Fibroblast of gingiva (primary cell): ENCODE measurements at regions not wholly inside any gene's neighbourhood (a gene's known extent, or its start where the extent isn't known, plus 50 kb on each side); places are given as distances from the start of the nearest gene placed in this dataset.

ENCODE experiments used
- DNase-seq: peaks from one replicate; pipeline ENCODE4 v3.0.0-alpha.2; 2011; ENCODE audit warnings: low read depth

DNA sequence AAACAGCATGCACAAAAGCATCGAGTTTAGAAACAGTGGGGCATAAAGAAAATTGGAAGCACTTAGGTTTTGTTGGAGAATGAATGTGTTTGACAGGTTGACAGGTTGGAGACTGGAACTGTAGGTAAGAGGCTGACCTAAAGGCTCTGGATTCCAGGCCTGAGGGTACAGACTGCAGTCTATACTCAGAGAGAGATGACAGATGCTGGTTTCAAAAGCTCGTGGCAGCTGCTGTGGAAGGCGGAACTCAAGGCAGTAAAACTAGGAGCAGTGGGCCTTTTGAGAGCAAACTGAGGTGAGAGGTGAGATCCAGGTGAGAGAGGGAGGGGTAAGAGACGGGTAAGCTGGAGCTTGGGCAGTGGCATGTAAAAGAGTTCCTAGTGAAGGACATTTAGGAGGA, 415.2 kb downstream of the TRIML1 start:
- no peak for DNase-seq

DNA sequence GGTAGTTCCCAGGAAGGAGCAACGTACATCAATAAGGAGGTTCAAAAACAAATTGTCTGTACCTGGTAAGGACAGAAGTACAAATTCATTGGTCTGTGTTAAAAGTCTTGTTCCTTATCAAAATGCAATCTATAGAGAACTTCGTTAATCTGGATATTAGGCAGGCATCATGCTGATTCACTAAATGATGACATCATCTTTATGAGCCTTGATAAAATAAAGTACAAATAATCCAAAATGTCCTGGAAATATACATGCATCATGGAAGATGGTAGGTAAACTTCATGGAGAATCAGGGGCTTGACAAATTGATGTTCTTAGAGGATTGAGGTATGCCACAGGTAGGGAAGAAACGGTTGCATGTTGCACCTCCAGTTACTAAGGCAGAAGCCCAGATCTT, 433.9 kb downstream of the TRIML1 start:
- no peak for DNase-seq

DNA sequence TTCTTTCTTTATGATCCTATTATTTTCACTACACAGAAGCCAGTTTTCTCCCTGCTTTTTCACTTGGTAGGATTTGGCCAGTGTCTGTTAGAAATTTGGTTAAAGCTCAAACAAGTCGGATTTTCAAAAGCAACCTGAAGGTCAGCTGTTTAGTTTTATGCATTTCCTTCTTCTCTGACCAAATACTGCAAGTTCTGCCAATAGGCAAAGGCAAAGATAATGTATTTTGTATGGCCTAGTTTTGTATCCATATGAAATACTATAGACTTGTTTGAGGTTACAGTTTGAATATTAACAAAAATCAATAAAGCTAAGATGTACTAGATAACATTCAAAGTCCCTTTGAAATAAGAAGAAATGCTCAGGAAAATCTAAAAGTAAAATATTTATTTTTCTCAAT, 439.4 kb downstream of the TRIML1 start:
- no peak for DNase-seq

DNA sequence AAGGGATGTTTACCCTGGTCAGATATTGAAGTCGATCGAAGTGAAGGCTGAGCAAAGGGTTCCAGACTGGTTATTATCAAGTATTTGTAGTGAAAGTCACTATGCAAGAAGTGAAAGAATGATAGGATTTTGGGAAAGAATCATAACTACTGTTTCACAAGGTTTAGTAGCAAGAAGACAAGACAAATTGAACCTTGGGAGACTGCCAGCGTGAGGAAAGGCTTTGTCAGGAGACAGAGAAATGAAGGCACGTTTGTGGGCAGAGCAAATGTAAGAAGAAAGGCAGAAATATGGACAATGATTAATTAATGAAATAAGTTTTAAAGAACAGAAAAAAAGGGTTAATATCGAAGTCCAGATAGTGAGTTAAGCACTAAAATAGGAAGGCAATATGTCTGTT, 456.8 kb downstream of the TRIML1 start:
- no peak for DNase-seq

DNA sequence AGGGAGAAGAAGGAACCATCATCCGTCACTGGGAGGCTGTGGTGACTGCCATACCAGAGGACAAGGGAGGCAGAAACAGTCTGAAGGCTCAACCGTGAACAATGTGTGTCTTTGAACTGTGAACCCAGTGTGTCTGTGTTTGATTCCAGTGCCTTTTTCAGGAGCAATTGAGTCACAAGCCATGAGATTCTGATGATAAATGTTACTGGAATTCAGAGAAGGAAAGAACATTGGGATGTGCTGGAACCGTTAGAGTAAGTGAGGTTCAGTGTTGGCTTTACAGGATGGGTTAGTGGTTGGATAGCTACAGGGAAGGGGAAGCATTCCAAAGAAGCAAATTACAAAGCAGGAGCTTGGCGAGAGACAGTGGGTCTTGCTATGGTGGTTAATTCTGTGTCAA, 464.4 kb downstream of the TRIML1 start:
- DNase-seq: no peak

DNA sequence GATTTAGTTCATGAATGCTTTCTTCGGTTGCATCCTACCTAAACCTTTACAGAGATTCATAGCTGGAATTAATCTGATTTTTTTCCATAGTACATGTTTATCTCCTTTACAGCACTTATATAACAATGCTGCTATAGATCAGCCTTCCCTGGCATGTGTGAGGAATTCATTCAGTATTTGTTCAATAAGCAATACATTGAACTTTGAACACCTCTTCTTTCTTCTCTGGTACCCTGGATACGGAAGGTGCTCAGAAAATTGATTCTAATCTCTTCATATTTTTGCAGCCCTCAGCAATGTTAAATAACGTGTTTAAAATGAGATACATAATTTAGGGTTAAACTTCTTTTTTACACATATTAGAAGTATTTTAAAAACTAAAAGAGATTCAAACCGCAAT, 467.4 kb downstream of the TRIML1 start:
- DNase-seq: no peak

DNA sequence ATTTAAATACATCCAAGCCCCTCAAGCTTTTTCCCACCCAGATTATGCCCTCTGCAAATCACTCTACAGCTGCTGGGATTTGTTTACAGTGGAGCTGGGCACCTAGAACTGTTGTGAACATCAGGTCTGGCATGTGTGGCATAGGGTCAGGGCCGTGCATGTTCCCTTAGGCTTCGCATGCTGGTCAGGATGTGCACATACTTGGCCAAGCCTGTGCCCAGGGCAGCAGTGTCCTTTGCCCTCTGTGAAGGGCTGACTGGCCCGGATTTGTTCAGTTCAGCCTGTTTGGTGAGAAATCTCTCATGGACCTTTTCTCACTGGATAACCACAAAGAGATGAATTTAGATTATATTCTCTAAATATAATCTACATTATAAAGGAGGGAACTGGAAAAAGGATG, 471.9 kb downstream of the TRIML1 start:
- DNase-seq: no peak

DNA sequence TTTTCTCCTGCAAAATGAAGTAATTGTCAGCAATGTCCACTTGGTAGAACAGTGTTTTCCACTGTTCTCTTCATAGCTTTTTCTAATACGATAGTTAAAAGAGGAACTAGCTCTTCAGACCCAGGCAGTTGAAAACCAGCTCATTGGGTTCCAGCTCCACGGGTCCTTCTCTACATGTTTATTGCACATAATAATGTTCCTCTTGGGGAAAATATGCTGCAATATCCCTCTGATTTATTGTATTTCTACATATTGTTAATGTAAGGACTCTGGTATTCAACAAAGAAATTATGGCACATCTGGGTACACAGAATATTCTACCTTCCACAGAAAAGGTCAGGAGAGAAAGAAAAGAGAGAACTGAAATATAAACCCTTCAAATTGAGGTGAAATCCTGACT, 473.4 kb downstream of the TRIML1 start:
- no peak for DNase-seq

DNA sequence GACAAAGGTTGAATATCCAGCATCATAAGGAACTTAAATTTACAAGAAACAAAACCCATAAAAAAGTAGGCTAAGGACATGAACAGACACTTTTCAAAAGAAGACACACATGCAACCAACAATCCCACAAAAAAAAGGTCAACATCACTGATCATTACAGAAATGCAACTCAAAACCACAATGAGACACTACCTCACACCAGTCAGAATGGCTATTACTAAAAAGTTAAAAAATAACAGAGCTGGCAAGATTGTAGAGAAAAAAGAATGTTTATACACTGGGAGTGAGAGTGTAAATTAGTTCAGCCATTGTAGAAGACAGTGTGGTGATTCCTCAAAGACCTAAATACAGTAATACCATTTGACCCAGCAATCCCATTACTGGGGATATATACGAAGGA, 474.7 kb downstream of the TRIML1 start:
- no peak for DNase-seq

DNA sequence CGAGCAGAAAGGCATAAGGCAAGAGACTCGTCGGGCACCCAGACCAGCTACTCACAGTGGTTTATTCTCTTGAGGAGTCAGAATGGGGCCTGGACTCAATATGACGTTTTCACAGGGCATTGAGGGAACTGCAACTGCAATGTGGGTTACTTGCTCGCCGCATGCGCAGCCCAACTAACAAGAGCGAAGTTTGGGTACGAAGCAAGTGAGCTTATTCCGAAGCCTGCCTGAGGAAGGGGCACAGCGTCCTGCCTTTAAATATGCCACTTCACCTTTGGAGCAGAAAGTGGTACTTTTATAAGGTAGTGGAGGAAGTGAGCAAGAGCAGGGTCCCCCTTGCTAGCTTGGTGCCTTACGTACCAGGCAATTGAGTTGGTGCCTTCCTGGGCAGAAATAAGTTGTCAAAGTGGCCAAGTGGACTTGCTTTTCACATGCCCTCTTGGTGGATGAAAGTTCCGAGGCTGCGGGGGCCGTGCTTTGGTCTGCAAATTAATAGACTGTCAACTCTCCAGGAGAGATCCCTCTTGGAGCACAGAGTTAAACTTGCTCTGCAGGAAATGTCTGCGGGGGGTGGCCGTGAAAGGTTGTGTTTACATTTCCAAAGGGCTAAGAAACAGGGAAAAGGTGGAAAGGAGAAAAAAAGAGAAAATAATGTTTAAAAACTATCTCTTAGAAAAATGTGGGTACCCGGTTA, 480.4 kb downstream of the TRIML1 start:
- DNase-seq: no peak

DNA sequence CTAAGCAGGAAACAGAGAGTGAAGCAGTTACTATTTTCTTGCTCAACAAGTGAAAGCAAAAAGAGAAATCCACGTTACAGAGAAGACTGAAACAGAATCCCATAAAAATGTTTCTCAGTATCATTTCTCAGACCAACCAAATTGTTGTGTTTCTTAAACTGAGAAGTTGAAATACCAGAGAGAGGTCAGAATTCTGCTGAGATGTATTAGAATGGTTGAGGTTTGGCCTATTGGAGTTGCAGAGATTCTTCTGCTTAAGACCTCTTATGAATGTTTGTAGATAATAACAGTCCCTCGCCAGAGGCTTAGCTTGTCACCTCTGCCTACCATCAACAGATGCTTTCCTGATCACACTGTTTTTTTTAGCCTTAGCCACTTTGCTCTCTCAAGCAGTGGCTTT, 481.4 kb downstream of the TRIML1 start:
- DNase-seq: no peak

DNA sequence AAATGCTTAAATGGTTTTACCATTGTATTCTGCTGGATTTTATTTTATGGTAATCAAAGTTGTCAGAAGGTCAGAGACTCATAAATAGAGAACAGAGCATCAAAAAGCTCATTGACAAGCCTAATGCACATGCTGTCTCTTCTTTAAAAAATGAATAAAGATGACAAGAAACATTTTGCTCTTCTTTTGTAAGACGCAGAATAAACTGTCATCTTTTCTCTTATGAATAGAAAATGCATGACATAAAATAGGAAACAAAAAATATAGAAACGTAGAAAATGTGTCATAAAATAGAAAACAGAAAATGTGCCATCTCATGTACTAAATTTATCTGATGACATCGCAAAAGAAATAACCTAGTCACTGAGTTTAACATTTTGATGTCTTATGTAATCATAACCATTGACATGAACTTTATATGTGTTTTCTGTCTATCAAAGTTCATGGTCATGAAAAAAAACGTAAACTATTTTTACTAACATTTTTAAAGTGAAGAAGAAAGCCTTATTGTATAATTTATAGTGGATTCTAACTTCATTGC, 484.1 kb downstream of the TRIML1 start:
- DNase-seq: no peak

DNA sequence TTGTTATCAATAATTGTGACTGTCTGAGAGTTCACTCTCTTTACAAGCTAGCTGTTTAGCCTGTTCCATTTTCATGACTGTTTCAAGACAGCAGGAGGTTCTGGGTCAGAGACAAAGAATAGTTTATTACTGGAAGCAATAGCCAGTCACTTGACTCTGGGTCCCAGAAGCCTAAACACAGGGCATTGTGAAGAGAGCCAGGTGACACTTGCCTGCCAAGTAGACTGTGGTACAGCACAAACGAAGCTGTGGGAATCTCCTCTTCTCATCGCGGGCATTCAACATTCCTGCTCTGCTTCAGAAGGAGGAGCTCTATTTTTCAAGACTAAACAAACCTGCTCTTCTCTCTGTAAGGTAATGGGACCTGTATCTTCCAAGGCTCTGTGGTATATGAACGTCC, 485.1 kb downstream of the TRIML1 start:
- DNase-seq: no peak

DNA sequence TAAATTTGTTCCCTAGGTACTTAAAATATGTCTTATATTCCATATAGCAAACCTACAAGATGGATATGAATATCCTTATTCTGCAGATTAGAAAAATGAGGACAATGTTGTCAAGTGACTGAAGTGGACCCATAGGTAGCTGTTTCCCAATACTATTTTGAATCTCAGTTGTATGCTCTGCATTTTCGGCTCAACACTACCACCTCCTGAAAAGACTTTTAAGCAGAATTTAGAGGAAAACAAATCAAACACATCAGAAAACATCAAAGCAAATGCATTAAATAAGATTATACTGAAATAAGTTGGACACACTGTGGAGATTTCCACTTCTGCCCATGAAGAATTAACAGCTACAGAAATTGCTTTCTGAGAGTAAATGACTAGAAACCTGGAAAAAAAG, 488.7 kb downstream of the TRIML1 start:
- DNase-seq: no peak

DNA sequence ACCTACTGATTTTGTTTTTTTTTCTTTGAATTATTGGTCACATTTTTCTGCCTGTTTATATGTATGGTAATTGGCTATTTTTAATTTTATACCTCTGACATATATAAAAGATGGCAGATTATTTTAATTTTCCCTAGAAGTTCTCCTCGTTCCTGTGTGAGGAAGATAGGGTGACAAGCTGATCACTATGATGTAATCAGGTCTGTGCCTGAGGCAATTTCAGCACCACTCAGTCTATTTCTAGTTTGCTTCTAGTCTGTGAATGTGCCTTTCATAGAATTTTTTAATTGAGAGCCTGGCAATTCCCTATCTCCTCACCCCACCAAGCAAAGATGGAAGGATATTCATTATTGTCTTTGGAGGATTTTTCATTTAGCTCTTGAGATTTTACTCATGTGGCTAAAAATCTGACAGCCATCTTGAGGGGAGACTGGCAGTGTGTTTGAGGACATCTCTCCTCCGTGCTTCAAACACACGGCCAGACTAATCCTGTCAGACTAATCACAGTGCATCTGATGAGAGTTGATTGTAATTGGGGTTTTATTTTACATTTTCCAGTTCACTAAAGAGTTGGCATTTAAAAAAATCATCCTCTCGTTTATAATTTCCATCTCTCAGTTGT, 500.3 kb downstream of the TRIML1 start:
- DNase-seq: no peak

DNA sequence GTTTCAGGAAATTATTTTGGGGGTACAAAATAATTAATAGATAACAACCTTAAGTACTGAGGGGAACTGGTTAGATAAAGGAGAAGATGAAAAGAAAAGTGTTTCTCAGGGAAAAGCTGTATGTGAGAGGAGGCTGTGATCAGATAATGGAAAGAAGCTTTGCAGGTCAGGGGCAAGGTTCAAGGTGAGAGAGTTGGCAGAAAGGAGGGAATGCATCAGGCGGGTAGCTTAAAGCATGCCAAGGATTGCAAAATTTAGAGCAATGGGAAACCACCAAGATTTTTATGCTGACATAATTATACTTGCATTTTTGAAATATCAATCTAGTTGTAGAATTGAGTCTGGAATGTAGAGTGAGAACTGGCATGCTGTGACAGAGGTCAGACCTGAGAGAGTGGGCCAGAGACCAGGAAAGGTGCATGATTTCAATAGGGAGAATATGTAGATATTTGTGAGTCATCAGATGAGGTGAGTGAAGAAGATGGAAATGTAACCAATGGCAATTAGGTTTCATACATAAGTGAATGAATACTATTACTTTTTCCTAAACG, 508.7 kb downstream of the TRIML1 start:
- DNase-seq: no peak

DNA sequence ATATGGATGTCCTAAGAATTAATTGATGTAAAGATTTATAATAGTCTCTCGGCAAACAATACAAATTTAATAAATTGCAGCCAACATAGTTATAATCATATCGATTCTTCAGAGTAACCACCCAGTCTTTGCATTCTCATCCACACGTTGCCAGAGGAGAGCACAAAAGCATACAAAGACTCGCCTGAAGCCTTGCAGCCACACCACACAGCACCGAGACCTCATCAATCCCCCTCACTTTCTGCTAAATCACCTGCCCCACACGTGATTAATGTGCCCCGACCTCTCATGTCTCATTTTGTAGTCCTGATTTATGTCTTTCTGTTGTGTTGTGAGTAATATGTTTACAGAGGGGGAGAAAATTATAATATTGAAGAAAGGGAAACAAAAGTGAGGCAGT, 510.4 kb downstream of the TRIML1 start:
- DNase-seq: no peak

DNA sequence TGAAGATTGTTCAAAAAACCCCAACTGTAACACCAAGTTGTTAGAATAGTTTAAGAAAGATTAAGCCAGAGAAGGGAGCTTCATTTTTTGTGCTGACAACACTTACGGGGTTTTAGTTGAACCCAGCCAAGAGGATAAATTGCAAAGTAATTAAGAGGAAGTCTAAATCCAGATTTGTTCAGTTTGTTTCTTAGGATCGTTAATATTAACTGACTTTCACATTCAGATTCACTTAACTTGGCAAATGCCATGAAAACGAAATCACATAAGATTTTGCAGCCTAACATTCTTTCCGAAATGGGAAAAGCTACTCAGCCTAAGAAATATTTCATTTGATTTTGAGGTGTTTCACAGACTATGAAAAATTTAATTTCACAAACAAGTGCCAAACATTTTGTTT, 511.3 kb downstream of the TRIML1 start:
- no peak for DNase-seq

DNA sequence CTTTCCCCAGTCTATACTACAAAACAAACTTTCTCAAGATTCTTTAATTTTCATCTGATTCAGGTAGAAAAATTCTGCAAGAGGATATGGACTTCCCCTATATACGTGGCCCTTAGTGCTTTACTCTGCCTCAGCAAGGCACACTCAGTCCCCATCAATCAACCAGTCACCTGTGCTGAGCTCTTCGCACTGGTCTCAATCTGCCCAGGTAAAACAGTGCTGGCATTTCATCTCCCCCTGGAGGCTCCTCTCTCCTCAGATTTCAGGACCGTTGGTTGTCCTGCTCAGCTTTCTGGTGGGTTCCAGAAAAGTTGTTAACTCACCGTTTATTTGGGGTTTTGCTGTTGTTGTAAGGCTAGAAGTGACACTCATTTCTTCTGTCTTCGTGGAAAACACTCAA, 518.1 kb downstream of the TRIML1 start:
- DNase-seq: no peak

DNA sequence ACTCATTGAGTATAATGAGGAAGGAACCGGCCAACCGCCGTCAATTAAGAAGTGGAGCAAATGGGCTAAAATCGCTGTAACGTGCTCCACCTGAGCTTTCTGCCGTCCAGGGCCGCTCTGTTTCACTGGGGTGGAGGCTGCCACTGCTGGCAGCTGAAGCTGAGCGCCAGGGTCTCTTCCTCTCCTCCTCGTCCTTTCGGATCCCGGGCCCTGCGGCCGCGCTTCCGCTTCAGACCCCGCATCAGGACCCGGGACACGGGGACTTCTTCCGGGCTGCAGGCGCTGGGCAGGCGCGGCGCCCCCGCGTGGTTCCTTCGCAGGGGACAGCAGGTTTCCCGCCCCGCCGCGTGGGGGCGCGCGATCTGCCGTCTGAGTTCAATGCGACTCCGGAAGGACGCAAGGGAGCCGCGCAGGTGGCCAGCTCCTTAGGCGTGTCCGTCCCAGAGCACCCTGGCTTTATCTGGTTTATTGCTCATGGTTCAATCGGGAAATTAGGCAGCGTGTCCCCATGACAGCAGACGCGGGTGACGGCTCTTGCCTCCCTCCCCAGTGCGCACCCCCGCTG, 519.8 kb downstream of the TRIML1 start:
- DNase-seq: no peak

DNA sequence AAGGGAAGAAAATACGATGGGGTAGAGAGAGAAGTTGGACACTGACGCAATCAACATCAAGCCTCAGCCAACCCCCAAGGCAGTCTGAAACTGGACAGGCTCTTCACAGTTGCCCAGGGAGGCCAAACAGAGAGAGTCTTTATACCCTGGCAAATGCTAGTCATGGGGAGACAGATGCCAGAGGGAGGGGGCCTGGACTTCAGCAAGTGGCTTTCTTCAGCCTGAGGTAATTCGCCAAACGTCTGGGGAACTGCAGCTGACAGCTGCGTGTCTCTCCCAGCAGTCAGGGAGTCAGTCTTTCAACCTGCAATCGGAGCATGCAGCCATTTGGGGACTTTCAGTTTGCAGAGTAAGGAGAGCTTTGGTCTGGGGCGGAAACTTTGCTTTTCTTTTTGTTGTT, 521.6 kb downstream of the TRIML1 start:
- DNase-seq: no peak

DNA sequence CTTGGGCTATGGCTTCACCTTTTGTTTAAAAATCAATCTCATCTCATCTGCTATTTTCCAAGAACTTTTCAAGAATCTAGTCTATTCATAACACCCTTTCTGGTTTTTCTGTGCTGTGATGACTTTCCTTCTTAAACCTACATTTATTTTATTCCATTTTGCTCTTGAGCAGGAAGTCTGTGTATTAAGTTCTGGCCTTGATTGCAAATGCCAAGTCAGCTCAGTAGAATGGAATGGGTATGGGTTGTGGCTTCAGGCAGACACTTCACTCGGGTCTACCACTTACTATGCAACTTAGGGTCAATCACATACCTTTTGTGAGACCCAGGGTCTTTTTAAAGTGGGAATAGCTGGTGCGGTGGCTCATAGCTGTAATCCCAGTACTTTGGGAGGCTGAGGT, 522.3 kb downstream of the TRIML1 start:
- no peak for DNase-seq

DNA sequence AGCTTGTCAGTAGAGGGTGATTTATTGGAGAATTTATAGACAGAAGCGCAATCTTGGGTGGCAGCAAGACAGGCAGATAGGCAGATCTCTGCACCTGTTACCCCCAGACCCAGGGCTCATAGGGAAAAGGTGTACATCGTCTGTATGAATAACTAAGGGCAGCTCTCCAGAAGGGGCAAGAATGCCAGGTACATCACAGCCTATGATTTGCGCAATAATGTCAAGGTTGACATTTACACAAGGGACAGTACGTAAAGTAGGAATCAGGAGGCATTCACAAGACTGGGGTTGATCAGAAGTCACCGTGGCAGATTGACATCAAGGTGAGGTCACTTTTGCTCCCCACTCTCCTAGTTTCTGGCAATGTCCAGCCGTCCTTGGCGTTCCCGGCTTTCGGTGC, 524.1 kb downstream of the TRIML1 start:
- no peak for DNase-seq
